Colon (tissue), 2 donors: ENCODE measurements at regions not wholly inside any gene's neighbourhood (a gene's known extent, or its start where the extent isn't known, plus 50 kb on each side); places are given as distances from the start of the nearest gene placed in this dataset.
"Not testable (repeated sequence)": the region's sequence is repeated elsewhere in the genome, so short reads cannot be mapped to it uniquely, and the experiment has no call there.

ENCODE experiments used
- FAIRE-seq: peaks from 2 replicates; lab custom pipeline; 2012; peaks lifted over from hg19 to GRCh38; lab: Jason Lieb, UNC
- donor health status: control.
- donor health status: control.

DNA sequence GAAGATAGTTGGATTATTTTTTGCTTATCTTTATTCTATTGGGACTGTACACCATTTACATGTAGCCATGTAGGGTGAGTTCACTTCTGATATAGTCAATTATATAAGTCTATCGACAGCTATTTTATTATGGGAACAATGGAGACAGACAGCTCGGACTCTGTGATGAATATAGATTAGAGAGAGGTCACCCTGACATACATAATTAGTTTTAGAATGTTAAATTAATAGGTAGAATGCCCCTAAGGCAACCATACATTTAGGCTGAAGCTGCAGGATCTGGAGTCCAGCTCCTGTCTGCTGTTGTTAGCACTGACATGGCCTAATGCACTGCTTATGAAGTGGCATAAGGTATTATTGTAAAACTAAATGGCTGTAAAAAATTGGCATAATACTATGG lies 700.8 kb downstream of the MAT2B start:
- no peak for FAIRE-seq

DNA sequence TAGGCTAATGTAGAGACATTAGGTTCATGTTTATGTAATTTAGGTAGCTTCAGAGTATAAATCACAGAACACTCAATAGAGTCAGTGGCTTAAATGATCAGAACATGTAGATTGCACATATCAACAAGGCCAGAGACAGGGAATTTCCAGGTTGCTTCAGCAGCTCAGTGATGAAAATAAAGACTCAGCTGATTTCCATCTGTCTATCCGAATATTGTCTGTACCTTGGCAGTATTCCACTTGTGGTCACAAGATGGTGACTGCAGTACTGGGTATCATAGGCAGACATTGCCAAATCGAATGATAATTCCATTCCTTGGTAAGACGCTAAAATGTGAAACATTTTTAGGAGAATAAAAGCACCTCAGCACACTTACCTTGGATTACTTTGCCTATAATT lies 702.2 kb downstream of the MAT2B start:
- no peak for FAIRE-seq

DNA sequence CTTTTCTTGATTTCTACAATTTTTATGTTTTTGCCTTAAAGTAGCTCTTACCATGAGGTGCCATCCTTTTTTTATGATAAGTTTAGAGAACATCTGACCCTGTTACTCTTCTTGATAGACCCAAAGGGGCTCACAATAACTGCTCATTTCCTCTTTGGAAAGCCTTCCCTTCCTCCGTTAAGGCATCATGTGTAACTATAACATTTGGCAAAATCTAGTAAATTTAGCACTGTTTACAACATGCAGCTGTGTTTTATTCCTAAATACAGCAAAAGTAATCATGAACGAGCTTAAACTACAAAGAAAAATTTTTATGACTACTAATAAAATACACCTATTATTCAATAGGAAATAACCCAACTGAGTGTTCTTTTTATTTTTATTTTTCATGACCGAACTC lies 705.1 kb downstream of the MAT2B start:
- FAIRE-seq, result no peak

DNA sequence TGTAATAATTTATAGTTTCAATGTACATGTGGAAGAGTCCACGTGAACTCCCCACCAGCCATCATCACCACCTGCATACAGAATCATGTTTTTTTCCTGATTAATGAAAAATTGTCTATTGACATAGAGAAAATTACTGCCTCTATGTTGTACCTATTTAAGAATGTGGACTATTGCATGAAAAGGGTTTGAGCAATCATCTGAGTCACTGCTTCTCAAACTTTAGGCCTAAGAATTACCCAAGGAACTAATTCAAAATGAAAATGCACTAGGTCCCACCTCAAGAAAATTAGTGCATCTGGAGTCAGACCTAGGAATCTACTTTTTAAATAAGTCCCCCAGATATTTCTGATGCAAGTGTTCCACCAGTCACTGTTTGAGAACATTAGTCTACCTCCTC lies 709.3 kb downstream of the MAT2B start:
- FAIRE-seq, result no peak

DNA sequence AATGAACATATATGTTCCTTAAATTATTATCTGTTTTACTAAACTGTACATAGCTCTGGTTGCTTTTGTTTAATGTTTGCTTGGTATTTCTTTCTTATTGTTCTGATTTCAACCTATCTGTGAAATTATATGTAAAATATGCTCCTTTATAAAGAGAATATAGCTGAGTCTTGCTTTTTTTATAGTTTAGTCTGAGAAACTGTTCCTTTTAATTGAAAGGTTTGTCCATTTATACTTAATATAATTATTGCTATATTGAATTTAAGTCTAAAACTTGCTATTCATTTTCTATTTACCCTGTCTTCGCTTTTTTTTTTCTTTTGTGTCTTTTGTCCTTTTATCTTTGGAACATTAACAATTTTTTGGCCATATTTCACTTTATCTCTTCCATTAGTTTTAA lies 712.0 kb downstream of the MAT2B start:
- FAIRE-seq, result no peak

DNA sequence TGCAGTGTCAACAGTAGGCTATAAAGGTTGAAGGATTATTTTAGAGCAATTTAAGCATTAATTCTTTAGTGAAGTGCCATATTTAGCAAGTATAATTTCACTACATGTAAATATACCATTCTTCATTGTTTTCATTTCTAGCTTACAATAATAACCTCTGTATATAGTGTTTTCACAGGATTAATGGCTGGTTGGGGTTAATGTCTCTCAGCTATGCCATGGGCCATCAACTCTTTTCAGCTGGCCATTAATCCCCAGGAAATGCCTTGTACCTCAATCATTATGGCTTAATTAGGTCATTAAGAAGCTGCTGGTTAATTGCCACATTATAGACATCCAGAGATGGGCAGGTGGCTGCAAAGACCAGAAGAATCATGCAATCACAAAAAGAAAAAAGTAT lies 715.1 kb downstream of the MAT2B start:
- no peak for FAIRE-seq

DNA sequence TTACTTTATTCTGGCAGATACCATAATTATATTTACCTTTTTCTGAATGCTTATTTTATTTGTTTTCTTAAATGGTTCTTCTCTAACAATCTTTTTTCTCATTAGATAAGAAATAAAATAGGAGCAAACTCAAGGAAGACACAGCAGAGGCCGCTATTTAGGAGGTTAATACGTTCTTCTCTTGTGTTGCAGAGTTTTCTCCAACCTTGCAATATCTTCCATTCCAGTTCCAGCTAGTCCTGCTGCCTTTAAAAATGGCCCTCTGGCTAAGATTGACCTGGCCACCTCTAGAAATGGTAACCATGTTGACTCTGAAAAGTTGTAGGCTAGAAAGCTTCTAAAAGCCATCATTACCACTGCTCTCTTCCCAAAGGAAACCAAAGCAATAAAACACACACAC lies 718.8 kb downstream of the MAT2B start:
- FAIRE-seq, result no peak

DNA sequence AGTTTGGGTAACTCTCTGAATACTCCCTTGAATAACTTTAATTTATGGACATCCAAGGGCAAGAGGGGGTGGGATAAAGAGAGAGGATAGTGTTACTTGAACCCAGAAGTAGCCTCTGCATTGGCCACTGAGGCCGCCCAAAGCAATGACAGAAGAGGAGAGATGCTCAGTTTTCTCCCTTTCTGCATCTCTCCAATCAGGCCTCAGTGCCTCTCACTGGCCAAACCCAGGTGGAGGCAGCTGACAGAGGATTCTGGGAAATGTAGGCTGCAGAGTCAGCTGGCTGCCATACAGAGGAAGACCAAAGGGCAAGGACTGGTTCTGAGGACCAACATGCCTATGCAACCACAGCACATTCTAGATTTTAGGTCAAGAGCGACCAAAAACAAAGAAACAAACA lies 719.4 kb downstream of the MAT2B start:
- FAIRE-seq, result no peak

DNA sequence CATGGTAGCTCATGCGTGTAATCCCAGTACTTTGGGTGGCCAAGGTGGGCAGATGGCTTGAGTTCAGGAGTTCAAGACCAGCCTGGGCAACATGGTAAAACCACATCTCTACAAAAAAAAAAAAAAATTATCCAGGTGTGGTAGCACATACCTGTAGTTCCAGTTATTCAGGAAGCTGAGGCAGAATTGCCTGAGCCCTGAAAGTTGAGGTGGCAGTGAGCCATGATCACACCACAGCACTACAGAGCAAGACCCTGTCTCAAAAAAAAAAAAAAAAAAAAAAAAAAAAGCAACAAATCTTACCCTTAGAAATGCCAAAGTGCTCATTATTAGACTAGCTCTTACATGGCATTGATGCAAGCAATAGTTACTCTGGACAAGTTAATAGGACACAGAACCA lies 724.9 kb downstream of the MAT2B start:
- no peak for FAIRE-seq

DNA sequence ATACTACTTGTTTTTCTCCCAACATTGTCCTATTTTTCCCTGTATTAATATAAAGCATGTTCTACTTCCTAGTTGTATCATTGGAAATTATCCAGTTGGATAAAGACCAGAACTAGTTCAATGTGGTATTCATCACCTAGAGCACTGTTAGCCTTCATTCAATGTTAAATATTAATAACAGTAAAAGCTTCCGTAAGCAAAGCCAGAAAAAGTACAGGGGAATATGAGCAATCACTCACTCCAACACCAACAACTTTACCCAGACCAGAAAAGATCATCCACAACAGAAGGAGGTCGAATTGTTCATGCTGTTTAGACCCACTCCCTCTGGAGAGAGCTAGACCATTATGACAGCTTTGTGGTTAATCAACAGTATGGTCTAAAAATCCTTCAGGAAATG lies 728.4 kb downstream of the MAT2B start:
- FAIRE-seq, result no peak

DNA sequence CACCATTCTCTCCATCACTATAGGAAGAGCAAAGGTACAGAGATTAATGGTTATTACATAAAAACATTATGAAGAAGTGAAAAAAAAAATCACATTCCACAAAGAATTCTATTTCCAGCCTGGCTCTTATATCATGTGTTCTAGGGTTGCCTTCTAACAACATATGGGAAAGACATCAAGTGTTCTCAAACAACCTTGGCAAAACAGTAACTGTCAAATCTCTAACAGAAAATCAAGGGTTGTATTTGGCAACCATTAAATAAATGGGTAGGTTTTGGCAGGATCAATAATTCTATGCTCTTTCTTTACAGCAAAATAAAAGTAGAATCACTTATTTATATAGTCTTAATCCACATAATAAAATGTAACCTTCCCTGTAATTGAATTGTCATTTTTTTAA lies 728.9 kb downstream of the MAT2B start:
- no peak for FAIRE-seq

DNA sequence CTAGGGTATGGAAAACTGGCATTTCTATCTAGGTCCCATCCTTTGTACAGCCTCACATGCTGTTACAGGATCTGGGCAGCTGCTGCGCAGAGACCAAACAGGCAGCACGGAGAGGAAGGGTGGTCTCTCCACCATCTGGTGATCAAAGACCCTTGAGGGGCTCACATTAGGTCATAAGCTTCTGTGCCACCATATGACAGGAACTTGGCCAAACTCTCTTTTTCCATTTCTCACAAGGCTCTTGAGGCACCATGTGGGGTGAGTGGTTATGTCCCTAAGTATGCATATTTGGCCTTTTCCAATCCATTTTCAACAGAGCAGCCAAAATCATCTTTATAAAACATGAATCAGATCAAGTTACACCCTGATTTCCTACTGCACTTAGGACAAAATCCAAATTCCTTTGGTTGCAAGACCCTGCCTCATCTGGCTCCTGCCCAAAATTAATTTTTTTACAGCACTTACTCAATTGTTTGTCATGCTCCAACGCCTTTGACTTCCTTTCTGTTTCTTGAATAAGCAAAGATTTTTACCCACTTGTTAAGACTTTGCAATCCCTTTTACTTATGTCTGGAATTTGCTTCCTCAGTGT lies 730.0 kb downstream of the MAT2B start:
- FAIRE-seq, result no peak

DNA sequence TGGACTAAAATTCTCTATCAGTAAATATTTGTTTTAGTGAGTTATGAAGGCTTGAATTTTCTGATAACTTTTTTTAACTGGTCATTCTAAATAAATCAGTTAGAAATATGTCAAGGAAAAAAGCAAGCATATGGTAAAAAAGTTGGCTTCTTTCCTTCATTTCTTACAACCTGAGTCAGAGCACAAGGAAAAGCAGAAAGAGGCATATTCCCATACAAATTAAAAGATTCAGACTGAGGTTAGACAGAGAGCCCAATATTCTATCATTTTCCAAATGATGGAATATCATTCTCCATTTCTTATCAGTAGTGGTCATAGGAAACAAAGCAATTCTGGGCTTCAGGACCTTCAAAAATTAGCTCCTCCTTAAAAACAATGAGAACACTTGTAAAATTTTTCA lies 732.1 kb downstream of the MAT2B start:
- no peak for FAIRE-seq

DNA sequence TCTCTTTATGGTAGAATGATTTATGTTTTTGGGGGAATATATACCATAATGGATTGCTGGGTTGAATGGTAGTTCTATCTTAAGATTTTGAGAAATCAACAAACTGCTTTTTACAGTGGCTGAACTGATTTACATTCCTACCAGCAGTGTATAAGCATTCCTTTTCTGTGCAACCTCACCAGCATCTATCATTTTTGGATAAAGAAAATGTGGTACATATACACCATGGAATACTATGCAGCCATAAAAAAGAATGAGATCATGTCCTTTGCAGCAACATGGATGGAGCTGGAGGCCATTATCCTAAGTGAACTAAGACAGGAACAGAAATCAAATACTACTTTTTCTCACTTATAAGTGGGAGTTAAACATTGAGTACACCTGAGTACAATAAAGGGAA lies 746.4 kb downstream of the MAT2B start:
- not testable (repeated sequence) for FAIRE-seq

DNA sequence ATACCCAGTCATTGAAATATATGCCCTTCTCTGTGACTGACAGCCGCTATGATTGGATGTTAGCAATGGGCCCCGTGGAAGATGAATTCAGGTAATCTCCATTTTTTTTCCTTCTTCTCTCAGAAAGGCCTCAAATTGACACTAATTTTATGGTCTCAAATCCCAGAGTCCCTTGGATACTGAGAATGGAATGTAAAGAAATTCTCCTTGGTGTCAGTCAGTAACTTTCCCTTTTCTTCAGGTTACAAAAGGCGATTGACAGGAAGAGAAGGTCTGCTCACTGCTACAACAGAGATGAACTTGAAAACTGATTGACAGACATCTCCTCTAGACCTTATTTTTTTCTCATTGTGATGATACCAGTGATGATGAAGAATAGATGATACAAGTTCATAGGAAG lies 748.3 kb downstream of the MAT2B start:
- no peak for FAIRE-seq

DNA sequence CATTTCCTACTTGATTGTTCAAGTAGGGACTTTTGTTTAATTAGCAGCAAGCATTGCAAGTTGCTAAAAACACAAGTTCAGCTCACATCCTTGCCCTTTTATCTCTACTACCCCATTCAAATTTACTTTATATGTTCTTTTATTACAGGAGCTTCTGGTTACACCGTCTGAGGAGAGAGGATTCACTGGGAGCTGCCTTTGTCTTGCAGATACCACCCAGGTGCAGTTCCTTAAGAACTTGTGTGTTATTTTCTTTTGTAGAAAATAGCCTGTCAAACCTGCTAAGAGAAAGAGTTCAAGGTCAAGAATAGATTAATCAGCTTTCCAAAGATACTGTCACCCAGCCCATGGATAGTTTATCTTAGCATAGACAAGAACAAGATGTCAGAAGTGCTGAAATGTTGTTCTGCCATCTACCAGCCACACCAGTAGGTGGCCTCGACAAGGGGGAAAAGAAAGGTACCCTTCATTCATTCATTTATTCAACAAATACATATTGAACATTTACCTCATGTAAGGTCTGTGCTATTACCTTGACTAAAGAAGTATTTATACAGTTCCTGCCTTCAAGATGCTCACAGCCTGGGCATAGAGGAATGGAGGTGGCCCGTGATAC lies 750.3 kb downstream of the MAT2B start:
- no peak for FAIRE-seq

DNA sequence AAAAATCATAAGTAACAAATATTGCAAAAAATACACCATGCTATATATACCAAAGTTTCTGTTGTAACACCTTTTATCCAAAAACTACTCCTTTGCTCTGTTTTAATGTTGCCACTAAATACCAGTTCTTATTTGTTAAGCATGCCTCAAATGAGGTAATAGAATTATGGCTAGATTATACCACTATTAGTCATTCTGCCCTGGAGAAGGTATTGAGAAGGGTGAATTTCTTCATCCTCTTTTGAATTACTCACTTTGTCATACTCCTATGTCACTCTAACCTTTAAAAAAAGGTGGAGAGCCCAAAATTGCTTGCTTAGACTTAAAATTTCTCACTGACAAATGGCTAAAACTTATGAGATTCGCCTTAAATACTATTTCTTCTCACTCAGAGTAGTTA lies 750.9 kb downstream of the MAT2B start:
- no peak for FAIRE-seq

DNA sequence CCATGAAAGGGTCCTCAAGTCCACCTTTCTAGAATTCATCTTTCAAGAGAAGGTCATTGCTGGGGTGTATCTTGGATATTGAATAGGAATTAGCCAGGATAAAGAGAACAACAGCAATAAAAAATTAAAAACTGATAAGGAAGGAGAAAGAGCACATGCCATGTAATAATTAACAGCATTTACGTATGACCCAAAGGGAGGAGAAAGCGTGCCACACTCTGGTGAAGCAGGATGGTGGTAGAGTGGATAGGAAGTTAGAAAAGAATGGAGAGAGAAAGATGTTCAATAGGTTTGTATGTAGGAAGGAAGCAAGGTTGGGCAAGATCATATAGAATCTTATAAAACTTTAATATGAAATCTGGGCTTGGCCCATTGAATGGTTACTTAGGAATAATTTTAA lies 751.5 kb downstream of the MAT2B start:
- no peak for FAIRE-seq

DNA sequence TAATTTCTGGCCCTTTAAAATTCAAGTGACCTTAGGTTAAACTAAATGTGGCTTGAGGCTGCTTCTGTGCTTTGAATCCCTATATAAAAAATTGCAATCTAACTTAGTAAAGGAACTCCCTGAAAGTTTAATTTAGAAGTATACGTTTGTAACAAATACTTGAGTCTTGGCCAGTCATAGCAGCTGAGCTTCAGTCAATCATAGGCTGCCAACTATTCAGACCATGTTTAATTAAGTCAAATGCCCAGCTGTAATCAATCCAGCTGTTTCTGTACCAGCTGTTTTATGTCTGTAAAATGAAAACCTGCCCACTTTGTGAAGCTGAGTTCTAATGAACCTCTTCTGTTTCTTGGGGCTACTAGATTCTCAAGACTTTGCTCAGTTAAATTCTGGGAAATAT lies 760.1 kb downstream of the MAT2B start:
- no peak for FAIRE-seq

DNA sequence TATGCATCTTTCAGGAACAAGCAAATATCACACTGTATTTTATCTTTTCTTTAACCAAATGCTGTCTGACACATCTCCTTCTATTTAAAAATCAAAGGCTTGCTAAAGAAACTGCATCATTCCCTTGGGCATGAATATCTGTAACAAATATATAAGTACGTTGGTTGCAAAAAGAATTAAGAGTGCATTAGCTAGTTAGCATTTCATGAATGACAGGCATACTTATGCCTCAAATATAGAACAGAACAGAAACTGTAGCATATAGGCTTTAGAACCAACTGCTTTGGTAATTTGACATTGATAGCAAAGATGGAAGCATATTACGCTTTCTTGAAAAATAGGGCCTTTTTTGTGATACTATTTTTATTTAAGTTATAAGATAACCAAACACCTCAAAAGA lies 761.2 kb downstream of the MAT2B start:
- FAIRE-seq, result no peak

DNA sequence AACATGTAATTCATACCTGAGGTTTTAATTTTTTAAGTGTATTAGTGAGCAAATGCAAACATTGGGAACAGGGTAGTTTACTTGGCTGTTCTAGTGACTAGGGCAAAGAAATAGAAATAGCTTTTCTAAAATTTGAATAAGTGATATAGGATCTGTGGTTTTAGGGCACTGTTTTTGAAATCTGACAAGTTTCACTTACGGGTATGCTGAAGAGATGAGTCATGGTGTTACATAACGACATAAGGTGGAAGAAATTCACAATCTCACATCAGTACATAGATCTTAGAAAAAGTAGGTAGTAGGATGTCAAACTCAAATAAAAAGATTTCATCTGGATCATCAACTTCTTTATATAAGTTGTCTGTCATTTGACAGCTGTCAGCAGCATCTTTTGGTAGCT lies 772.3 kb downstream of the MAT2B start:
- FAIRE-seq, result no peak

DNA sequence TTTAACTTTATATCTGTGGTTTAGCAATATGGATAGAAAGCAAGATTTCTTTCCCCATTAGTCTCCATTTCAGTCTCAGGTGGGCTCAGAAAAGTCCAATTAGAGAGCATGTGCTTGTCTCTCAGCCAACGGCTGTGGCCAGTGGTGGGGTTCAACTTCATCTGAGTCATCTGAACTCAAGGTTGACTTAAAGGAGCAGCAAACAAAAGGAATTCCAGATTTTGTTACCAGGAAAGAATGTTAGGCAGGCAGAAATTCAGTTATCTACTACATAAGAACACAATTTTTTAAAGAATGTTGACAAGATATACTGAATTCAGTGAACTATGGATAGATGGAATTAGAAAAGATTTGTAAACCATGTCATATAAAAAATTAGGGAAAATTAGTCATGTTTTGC lies 784.1 kb downstream of the MAT2B start:
- FAIRE-seq, result no peak

DNA sequence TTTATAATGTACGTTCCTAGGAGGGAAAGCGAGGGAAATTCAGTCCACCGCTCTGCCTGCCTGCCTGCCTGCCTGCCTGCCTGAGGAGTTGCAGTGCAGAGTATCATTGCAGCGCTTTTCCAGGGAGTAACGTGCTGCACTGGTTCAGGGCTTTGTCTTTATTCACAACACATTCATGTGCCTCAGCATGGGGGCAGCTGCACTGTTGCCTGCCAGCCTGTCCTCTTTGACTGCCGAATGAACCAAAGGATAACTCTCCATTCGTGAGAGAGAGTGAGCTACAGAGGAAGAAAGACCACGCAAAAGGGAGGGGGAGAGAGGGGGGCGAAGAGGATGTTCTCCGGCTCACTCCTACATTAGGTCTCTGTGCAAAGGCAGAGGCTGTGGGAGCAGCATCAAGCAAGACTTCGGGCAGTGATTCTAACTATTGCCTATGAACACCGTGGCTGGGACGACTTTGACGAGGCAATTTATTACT lies 791.2 kb downstream of the MAT2B start:
- no peak for FAIRE-seq

DNA sequence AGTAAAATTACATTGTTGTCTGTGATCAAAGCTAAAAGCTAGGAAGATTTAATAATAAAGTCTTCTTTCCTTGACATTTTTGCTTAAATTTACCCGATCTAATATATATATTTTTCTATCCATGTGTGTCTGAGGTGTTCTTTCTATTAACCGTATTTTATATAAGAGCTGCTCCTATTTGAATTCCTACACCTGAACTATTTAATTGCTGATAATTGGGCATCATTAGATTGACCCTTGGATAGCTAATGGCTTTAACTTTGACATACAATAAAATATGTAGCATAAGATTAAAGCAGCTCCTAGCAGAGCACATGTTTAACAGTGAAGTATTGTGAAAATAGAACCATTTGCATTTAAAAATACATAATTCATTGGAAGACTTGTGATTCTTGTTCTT lies 792.7 kb downstream of the MAT2B start:
- FAIRE-seq, result no peak

DNA sequence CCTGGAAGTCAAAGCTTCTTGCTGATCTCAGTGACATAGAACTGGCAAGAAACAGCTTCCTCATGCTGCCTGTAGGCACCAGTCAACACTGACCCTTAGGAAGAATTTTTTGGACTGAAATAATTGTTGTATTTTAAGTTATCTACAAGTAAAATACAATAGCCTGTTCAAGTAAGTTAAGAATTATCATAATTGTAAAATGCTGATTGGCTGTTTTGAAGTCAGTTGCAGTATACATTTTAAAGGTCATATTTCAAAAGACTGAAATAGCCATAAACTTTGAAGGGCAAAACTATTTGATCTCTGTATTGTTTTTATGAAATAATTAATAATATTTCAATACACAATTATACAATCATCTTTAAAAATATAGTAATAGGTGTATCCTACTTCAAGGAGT lies 794.9 kb downstream of the MAT2B start:
- no peak for FAIRE-seq
